GM12878 (cell line): ENCODE measurements at regions not wholly inside any gene's neighbourhood (a gene's known extent, or its start where the extent isn't known, plus 50 kb on each side); places are given as distances from the start of the nearest gene placed in this dataset.

Experiments used
- ATAC-seq: fragments of 200-7000 bp; cut with Tn5 transposase; 3 replicates; pipeline ENCODE4 v1.9.1; 2020; ENCODE audit warnings: mild to moderate bottlenecking, moderate library complexity
- BruUV-seq: library from RNA; stranded (reverse); fragments of 400-500 nt; replicated peaks from 2 replicates; lab custom pipeline; 2021; lab: Mats Ljungman, UMichigan
- CTCF ChIA-PET: fragments of 300-600 bp; sonication (Branson Sonifier 250); formaldehyde crosslinking; extraction: SDS; loops from one replicate; lab custom pipeline; 2021; ENCODE audit warnings: inconsistent platforms; lab: Yijun Ruan, JAX
- POLR2A ChIA-PET: fragments of 350-600 bp; formaldehyde crosslinking; extraction: SDS; loops from one replicate; lab custom pipeline; 2021; ENCODE audit warnings: inconsistent platforms; lab: Charles Lee
- RAD21 ChIA-PET: fragments of 300-600 bp; sonication (Branson Sonifier 250); formaldehyde crosslinking; loops from one replicate; lab custom pipeline; 2023; ENCODE audit warnings: antibody characterized with exemption; ENCODE audit not compliant: unreplicated experiment; lab: Charles Lee
- SMC1A ChIA-PET: fragments of 300-600 bp; sonication (Branson Sonifier 250); formaldehyde crosslinking; loops from one replicate; lab custom pipeline; 2023; ENCODE audit not compliant: unreplicated experiment, uncharacterized antibody; lab: Charles Lee
- DNase-seq: peaks from one replicate; pipeline ENCODE4 v3.0.0-alpha.2; 2011; ENCODE audit warnings: low read depth, low spot score
- FAIRE-seq: peaks from 3 replicates; lab custom pipeline; 2011; peaks lifted over from hg19 to GRCh38; lab: Jason Lieb, UNC
- H2AFZ ChIP-seq: 2 replicates; pipeline ENCODE4 v1.6.0; 2011; ENCODE audit warnings: low read depth, low read length, control low read depth; ENCODE audit not compliant: control insufficient read depth
- H3K27ac ChIP-seq: 2 replicates; pipeline ENCODE4 v1.5.1; 2011; ENCODE audit warnings: control low read depth; ENCODE audit not compliant: control insufficient read depth, insufficient read depth
- H3K27me3 ChIP-seq, 2 experiments: replicated peaks in 1 of 2; 2 replicates each; pipeline versions ENCODE4 v1.6.0 to v1.6.1; 2011; ENCODE audit warnings: low read length in 1 of 2; ENCODE audit not compliant: control insufficient read depth in 2 of 2, insufficient read depth in 2 of 2
- H3K36me3 ChIP-seq, 2 experiments: 2 replicates each; pipeline ENCODE4 v1.5.1; 2011; ENCODE audit warnings: low read length in 1 of 2; ENCODE audit not compliant: control insufficient read depth in 2 of 2, insufficient read depth in 2 of 2
- H3K4me1 ChIP-seq: 2 replicates; pipeline ENCODE4 v1.6.1; 2011; ENCODE audit warnings: mild to moderate bottlenecking, low read length, moderate library complexity, mixed read lengths; ENCODE audit not compliant: control insufficient read depth, insufficient read depth
- H3K4me2 ChIP-seq: 2 replicates; pipeline ENCODE4 v1.6.0; 2011; ENCODE audit warnings: control low read depth; ENCODE audit not compliant: control insufficient read depth, insufficient read depth
- H3K4me3 ChIP-seq: fragments of 200-600 bp; sonication (generic); 2 replicates; pipeline ENCODE4 v1.5.1; 2016
- H3K79me2 ChIP-seq: 2 replicates; pipeline ENCODE4 v1.6.0; 2011; ENCODE audit warnings: low read length; ENCODE audit not compliant: control insufficient read depth, insufficient read depth
- H3K9ac ChIP-seq: 2 replicates; pipeline ENCODE4 v1.8.0; 2011; ENCODE audit warnings: low read length, control low read depth, mixed read lengths; ENCODE audit not compliant: control insufficient read depth, insufficient read depth
- H3K9me3 ChIP-seq: replicated peaks from 3 replicates; pipeline ENCODE4 v1.5.1; 2011; ENCODE audit warnings: mild to moderate bottlenecking, low read length; ENCODE audit not compliant: control insufficient read depth, insufficient read depth
- H4K20me1 ChIP-seq: 2 replicates; pipeline ENCODE4 v1.6.0; 2011; ENCODE audit not compliant: control insufficient read depth, insufficient read depth
- EP300 ChIP-seq, 2 experiments: fragments of 150-350 bp in 1 of 2; IDR thresholded peaks; 2 replicates each; pipeline ENCODE4 v1.6.1; 2011 to 2012; ENCODE audit warnings: low read depth in 2 of 2, low read length in 2 of 2, borderline replicate concordance in 1 of 2, improper control_type of control experiment in 1 of 2, inconsistent platforms in 1 of 2; ENCODE audit not compliant: control insufficient read depth in 1 of 2
- GATAD2B ChIP-seq: fragments of 450-650 bp; conservative IDR thresholded peaks from 2 replicates; pipeline ENCODE4 v1.6.1; 2017; ENCODE audit warnings: low read depth, mild to moderate bottlenecking, moderate library complexity
- IKZF2 ChIP-seq, 2 experiments: fragments of 450-650 bp; IDR thresholded peaks; 2 replicates each; pipeline ENCODE4 v1.6.1; 2017; ENCODE audit warnings: mild to moderate bottlenecking in 2 of 2, moderate library complexity in 2 of 2
- KLF5 ChIP-seq: fragments of 450-650 bp; IDR thresholded peaks from 2 replicates; pipeline ENCODE4 v1.6.1; 2014; ENCODE audit warnings: mild to moderate bottlenecking; ENCODE audit not compliant: partially characterized antibody
- MEF2A ChIP-seq: IDR thresholded peaks from 2 replicates; pipeline ENCODE4 v1.6.1; 2011; ENCODE audit warnings: low read depth, mild to moderate bottlenecking, low read length, moderate library complexity; ENCODE audit not compliant: insufficient read depth
- RELB ChIP-seq: fragments of 450-650 bp; IDR thresholded peaks from 2 replicates; pipeline ENCODE4 v1.6.1; 2017; ENCODE audit warnings: low read depth, mild to moderate bottlenecking, moderate library complexity
- STAT3 ChIP-seq: IDR thresholded peaks from 2 replicates; pipeline ENCODE4 v1.6.1; 2011; ENCODE audit warnings: low read depth, low read length, improper control_type of control experiment
- TBL1XR1 ChIP-seq: IDR thresholded peaks from 2 replicates; pipeline ENCODE4 v1.6.1; 2012; ENCODE audit warnings: low read depth, low read length, improper control_type of control experiment
- ZBTB11 ChIP-seq: fragments of 450-650 bp; formaldehyde crosslinking; IDR thresholded peaks from 2 replicates; pipeline ENCODE4 v1.5.0; 2022; ENCODE audit warnings: mild to moderate bottlenecking, missing genetic modification characterization
- ZBTB40 ChIP-seq: fragments of 450-650 bp; IDR thresholded peaks from 2 replicates; pipeline ENCODE4 v1.6.1; 2016; ENCODE audit warnings: mild to moderate bottlenecking, moderate library complexity, borderline replicate concordance
- WGBS: methylation state at CpG from one replicate; pipeline ENCODE4 v1.1.6; 2016; ENCODE audit warnings: low lambda C conversion rate; ENCODE audit not compliant: insufficient replicate concordance, insufficient coverage; ENCODE audit errors: missing lambda C conversion rate; 5-methylcytosine and 5-hydroxymethylcytosine counted together
- in situ Hi-C: fragments of 300-500 bp; cut with MboI; formaldehyde crosslinking; loops from 9 replicates; pipeline ENCODE4 v1.14.3; 2018; ENCODE audit warnings: mixed read lengths
- intact Hi-C: fragments of 100-400 bp; cut with micrococcal nuclease; formaldehyde crosslinking; loops from one replicate; pipeline ENCODE4 v1.14.2; 2022; ENCODE audit not compliant: unreplicated experiment
- TF ChIP-seq, protein P1 (sequence below): fragments of 450-650 bp; IDR thresholded peaks from 2 replicates; pipeline ENCODE4 v1.6.1; 2016; ENCODE audit warnings: mild to moderate bottlenecking
- TF ChIP-seq, protein P2 (sequence below): fragments of 450-650 bp; IDR thresholded peaks from 2 replicates; pipeline ENCODE4 v1.6.1; 2014; ENCODE audit warnings: mild to moderate bottlenecking

- BruUV-seq, result no TSS peak
- Histone ChIP-seq H2AFZ (no peak overlapping the region), H3K79me2 (no peaks in the 10 kb centered on the region), H4K20me1 (no peaks in the 10 kb centered on the region), H3K27ac (no peak overlapping the region), H3K9me3 (no peaks in the 10 kb centered on the region; the same call in 2 of the 3 replicates), H3K27me3 (no peaks in the 10 kb centered on the region), H3K9ac (no peak overlapping the region), H3K4me3 (no peak overlapping the region), H3K4me1 (no peaks in the 10 kb centered on the region), H3K4me2 (no peak overlapping the region), H3K36me3 (no peaks in the 10 kb centered on the region)
- POLR2A ChIA-PET, result no interaction called here
- FAIRE-seq, result no peak
- intact Hi-C loops (no loop called here), in situ Hi-C loops (no loop called here)
- SMC1A ChIA-PET, result no interaction called here
- no peak for ATAC-seq
- CTCF ChIA-PET, result interaction anchor here (0.9 kb wide), 1 partner anchor 311 kb away, joined by 4 read pairs; no protein-coding TSS in a partner anchor
- WGBS, result 96% methylated on average over 1 of the region's 1 CpG
- no peak for DNase-seq
- RAD21 ChIA-PET, result no interaction called here
- TF ChIP-seq STAT3, result no peak
- TF ChIP-seq GATAD2B, result no peak
- no peak for TF ChIP-seq ZBTB11
- no peak for TF ChIP-seq IKZF2 (IDR thresholded peaks at IDR 0.05)
- TF ChIP-seq, protein P1, sequence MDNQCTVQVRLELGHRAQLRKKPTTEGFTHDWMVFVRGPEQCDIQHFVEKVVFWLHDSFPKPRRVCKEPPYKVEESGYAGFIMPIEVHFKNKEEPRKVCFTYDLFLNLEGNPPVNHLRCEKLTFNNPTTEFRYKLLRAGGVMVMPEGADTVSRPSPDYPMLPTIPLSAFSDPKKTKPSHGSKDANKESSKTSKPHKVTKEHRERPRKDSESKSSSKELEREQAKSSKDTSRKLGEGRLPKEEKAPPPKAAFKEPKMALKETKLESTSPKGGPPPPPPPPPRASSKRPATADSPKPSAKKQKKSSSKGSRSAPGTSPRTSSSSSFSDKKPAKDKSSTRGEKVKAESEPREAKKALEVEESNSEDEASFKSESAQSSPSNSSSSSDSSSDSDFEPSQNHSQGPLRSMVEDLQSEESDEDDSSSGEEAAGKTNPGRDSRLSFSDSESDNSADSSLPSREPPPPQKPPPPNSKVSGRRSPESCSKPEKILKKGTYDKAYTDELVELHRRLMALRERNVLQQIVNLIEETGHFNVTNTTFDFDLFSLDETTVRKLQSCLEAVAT, result no peak
- no peak for TF ChIP-seq MEF2A
- no peak for TF ChIP-seq EP300 (IDR thresholded peaks at IDR 0.05; ENCODE audit: borderline replicate concordance in 1 of 2, control insufficient read depth in 1 of 2, low read depth in 2 of 2, low read length in 2 of 2)
- TF ChIP-seq RELB, result no peak
- no peak for TF ChIP-seq KLF5
- TF ChIP-seq, protein P2, sequence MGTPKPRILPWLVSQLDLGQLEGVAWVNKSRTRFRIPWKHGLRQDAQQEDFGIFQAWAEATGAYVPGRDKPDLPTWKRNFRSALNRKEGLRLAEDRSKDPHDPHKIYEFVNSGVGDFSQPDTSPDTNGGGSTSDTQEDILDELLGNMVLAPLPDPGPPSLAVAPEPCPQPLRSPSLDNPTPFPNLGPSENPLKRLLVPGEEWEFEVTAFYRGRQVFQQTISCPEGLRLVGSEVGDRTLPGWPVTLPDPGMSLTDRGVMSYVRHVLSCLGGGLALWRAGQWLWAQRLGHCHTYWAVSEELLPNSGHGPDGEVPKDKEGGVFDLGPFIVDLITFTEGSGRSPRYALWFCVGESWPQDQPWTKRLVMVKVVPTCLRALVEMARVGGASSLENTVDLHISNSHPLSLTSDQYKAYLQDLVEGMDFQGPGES, result no peak
- TF ChIP-seq ZBTB40, result no peak
- no peak for TF ChIP-seq TBL1XR1
Observed at GRCh38 chr2:147515213-147515612, 329.6 kb upstream of the ACVR2A start.
